B cell (primary cell): ENCODE measurements at regions not wholly inside any gene's neighbourhood (a gene's known extent, or its start where the extent isn't known, plus 50 kb on each side); places are given as distances from the start of the nearest gene placed in this dataset.

Source experiments
- ATAC-seq: fragments of 200-7000 bp; cut with Tn5 transposase; one replicate; pipeline ENCODE4 v1.10.0; 2021; ENCODE audit warnings: low read depth, mild to moderate bottlenecking, moderate number of reproducible peaks, moderate library complexity
- CTCF ChIA-PET: fragments of 350-600 bp; sonication (Branson Sonifier 250); formaldehyde crosslinking; loops from one replicate; lab custom pipeline; 2021; ENCODE audit warnings: antibody characterized with exemption, inconsistent platforms; lab: Charles Lee
- POLR2A ChIA-PET: fragments of 350-600 bp; sonication (Branson Sonifier 250); formaldehyde crosslinking; loops from one replicate; lab custom pipeline; 2021; ENCODE audit warnings: antibody characterized with exemption; lab: Charles Lee
- DNase-seq: peaks from one replicate; pipeline ENCODE4 v3.0.0; 2013
- H2AFZ ChIP-seq: 2 replicates; pipeline ENCODE4 v1.6.1; 2012; ENCODE audit warnings: mild to moderate bottlenecking, low read depth, low read length; ENCODE audit not compliant: insufficient read depth, poor library complexity, severe bottlenecking
- H3K27ac ChIP-seq, 2 donors: 1 replicate in 1 of 2; 2 replicates in 1 of 2; pipeline ENCODE4 v1.5.1; 2012 to 2013; ENCODE audit warnings: low read length in 2 of 2, mild to moderate bottlenecking in 2 of 2, moderate library complexity in 1 of 2
- H3K27me3 ChIP-seq, 4 experiments: fragments of 200-600 bp in 1 of 4; sonication (generic) in 1 of 4; replicated peaks in 1 of 4; 1 replicate in 2 of 4; 2 replicates in 2 of 4; pipeline versions ENCODE4 v1.6.1 to v1.7.0; 2013 to 2016; ENCODE audit warnings: low read length in 3 of 4, mild to moderate bottlenecking in 2 of 4, mixed read lengths in 1 of 4, moderate library complexity in 1 of 4; ENCODE audit not compliant: insufficient read depth in 4 of 4, control insufficient read depth in 3 of 4; ENCODE audit errors: control extremely low read depth in 1 of 4
- H3K36me3 ChIP-seq, 2 experiments: replicated peaks in 1 of 2; 1 replicate in 1 of 2; 2 replicates in 1 of 2; pipeline versions ENCODE4 v1.6.1 to v1.7.1; 2013; ENCODE audit warnings: low read length in 1 of 2; ENCODE audit not compliant: insufficient read depth in 2 of 2, control insufficient read depth in 1 of 2; ENCODE audit errors: control extremely low read depth in 1 of 2, extremely low read depth in 1 of 2
- H3K4me1 ChIP-seq, 2 donors: fragments of 200-600 bp in 1 of 2; sonication (generic) in 1 of 2; 1 replicate in 1 of 2; 2 replicates in 1 of 2; pipeline versions ENCODE4 v1.5.1 to v1.6.1; 2013 to 2017; ENCODE audit warnings: low read length in 2 of 2; ENCODE audit not compliant: control insufficient read depth in 2 of 2, insufficient read depth in 2 of 2
- H3K4me2 ChIP-seq: replicated peaks from 2 replicates; pipeline ENCODE3; 2012; ENCODE audit warnings: mild to moderate bottlenecking, low read depth, low read length; ENCODE audit not compliant: poor library complexity, severe bottlenecking
- H3K4me3 ChIP-seq, 5 experiments: fragments of 200-600 bp in 1 of 5; sonication (generic) in 1 of 5; 1 replicate in 3 of 5; 2 replicates in 2 of 5; pipeline versions ENCODE4 v1.5.1 to v1.7.0; 2011 to 2016; ENCODE audit warnings: low read length in 4 of 5, mild to moderate bottlenecking in 4 of 5, low read depth in 2 of 5, control low read depth in 1 of 5, moderate library complexity in 1 of 5; ENCODE audit not compliant: insufficient read depth in 1 of 5; ENCODE audit errors: control extremely low read depth in 1 of 5, extremely low read depth in 1 of 5
- H3K79me2 ChIP-seq: fragments of 200-600 bp; sonication (generic); one replicate; pipeline ENCODE4 v1.6.0; 2016; ENCODE audit warnings: low read length; ENCODE audit not compliant: control insufficient read depth, insufficient read depth
- H3K9ac ChIP-seq: fragments of 200-600 bp; sonication (generic); 2 replicates; pipeline ENCODE4 v1.6.1; 2017; ENCODE audit warnings: mild to moderate bottlenecking, low read length, moderate library complexity
- H3K9me3 ChIP-seq, 3 donors: one replicate each; pipeline versions ENCODE4 v1.6.1 to v1.7.1; 2013; ENCODE audit warnings: low read length in 2 of 3; ENCODE audit not compliant: control insufficient read depth in 2 of 3, insufficient read depth in 1 of 3; ENCODE audit errors: control extremely low read depth in 1 of 3
- H4K20me1 ChIP-seq: 2 replicates; pipeline ENCODE4 v1.6.0; 2012; ENCODE audit warnings: mild to moderate bottlenecking, low read length; ENCODE audit not compliant: insufficient read depth, control insufficient read depth, poor library complexity, severe bottlenecking
- H3K27ac Mint-ChIP-seq: one replicate; pipeline ENCODE4 v1.8.0; 2021; ENCODE audit warnings: mixed read lengths
- H3K27me3 Mint-ChIP-seq: one replicate; pipeline ENCODE4 v1.8.0; 2021; ENCODE audit warnings: mixed read lengths
- H3K4me1 Mint-ChIP-seq: one replicate; pipeline ENCODE4 v1.8.0; 2021; ENCODE audit warnings: mixed read lengths
- H3K4me3 Mint-ChIP-seq: one replicate; pipeline ENCODE4 v1.8.0; 2021; ENCODE audit warnings: mixed read lengths
- H3K9me3 Mint-ChIP-seq: one replicate; pipeline ENCODE4 v1.8.0; 2022; ENCODE audit warnings: mixed read lengths; ENCODE audit not compliant: insufficient read depth
- CTCF ChIP-seq: fragments of 200-600 bp; IDR thresholded peaks from one replicate; pipeline ENCODE4 v1.8.0; 2022; ENCODE audit warnings: antibody characterized with exemption, mild to moderate bottlenecking
- EZH2 ChIP-seq: IDR thresholded peaks from 2 replicates; pipeline ENCODE4 v1.6.1; 2012; ENCODE audit warnings: borderline replicate concordance, low read depth, mild to moderate bottlenecking, moderate library complexity, low read length; ENCODE audit not compliant: insufficient read depth, poor library complexity, severe bottlenecking
- WGBS: methylation state at CpG from one replicate; pipeline ENCODE4 v1.1.5; 2013; ENCODE audit warnings: missing lambda C conversion rate; ENCODE audit not compliant: insufficient coverage; 5-methylcytosine and 5-hydroxymethylcytosine counted together
- intact Hi-C: fragments of 100-400 bp; cut with micrococcal nuclease; formaldehyde crosslinking; loops from one replicate; pipeline ENCODE4 v1.10.0; 2022

GRCh38 chr3:40753951-40754350 lies 229.2 kb downstream of the ZNF621 start:
- no peak for ATAC-seq
- H3K27me3 ChIP-seq, result no peaks in the 10 kb centered on the region
- no peaks in the 10 kb centered on the region for H4K20me1 ChIP-seq
- TF ChIP-seq EZH2 (no peak), CTCF (no peak)
- ChIA-PET POLR2A (no interaction called here), CTCF (no interaction called here)
- no peak overlapping the region for H3K27ac ChIP-seq
- peaks cover 0 to 1% (median 0%) of the 10 kb centered on the region in 3 donors for H3K9me3 ChIP-seq
- H3K36me3 ChIP-seq, result no peaks in the 10 kb centered on the region
- H3K4me3 Mint-ChIP-seq, result no peak overlapping the region
- H3K4me1 Mint-ChIP-seq, result no peaks in the 10 kb centered on the region
- WGBS, result 78% methylated on average over 2 of the region's 3 CpGs
- intact Hi-C loops, result no loop called here
- no peak overlapping the region for H3K27ac Mint-ChIP-seq
- no peak for DNase-seq
- peaks cover 8% of the 10 kb centered on the region for H3K27me3 Mint-ChIP-seq
- H3K9ac ChIP-seq, result no peak overlapping the region
- H3K9me3 Mint-ChIP-seq, result no peaks in the 10 kb centered on the region
- no peaks in the 10 kb centered on the region for H3K79me2 ChIP-seq
- no peaks in the 10 kb centered on the region for H3K4me1 ChIP-seq
- H3K4me3 ChIP-seq, result no peak overlapping the region
- no peak overlapping the region for H2AFZ ChIP-seq
- no peak overlapping the region for H3K4me2 ChIP-seq

- Histone ChIP-seq H3K4me1 (no peaks in the 10 kb centered on the region), H4K20me1 (no peaks in the 10 kb centered on the region), H3K9me3 (peaks cover 0 to 1% (median 0%) of the 10 kb centered on the region in 3 donors), H3K27me3 (no peaks in the 10 kb centered on the region), H2AFZ (no peak overlapping the region), H3K79me2 (no peaks in the 10 kb centered on the region), H3K4me2 (no peak overlapping the region), H3K36me3 (no peaks in the 10 kb centered on the region), H3K27ac (no peak overlapping the region), H3K9ac (no peak overlapping the region), H3K4me3 (no peak overlapping the region)
- WGBS, result 29% methylated on average over 1 of the region's 2 CpGs
- H3K27ac Mint-ChIP-seq, result no peak overlapping the region
- CTCF ChIA-PET, result no interaction called here
- DNase-seq (no peak), ATAC-seq (no peak)
- no peak overlapping the region for H3K4me3 Mint-ChIP-seq
- peaks cover 8% of the 10 kb centered on the region for H3K27me3 Mint-ChIP-seq
- intact Hi-C loops, result no loop called here
- TF ChIP-seq CTCF, result no peak
- no peaks in the 10 kb centered on the region for H3K9me3 Mint-ChIP-seq
- POLR2A ChIA-PET, result no interaction called here
- H3K4me1 Mint-ChIP-seq, result no peaks in the 10 kb centered on the region
These were observed 230.2 kb downstream of the ZNF621 start for GRCh38 chr3:40754994-40755393.
